Keratinocyte (primary cell): ENCODE measurements at regions not wholly inside any gene's neighbourhood (a gene's known extent, or its start where the extent isn't known, plus 50 kb on each side); places are given as distances from the start of the nearest gene placed in this dataset.

Source experiments
- CTCF ChIP-seq, 3 experiments: IDR thresholded peaks in 1 of 3; conservative IDR thresholded peaks in 1 of 3; optimal IDR thresholded peaks in 1 of 3; 2 replicates in 2 of 3; 3 replicates in 1 of 3; pipeline versions ENCODE3 to v1.5.1; 2011; ENCODE audit warnings: low read length in 3 of 3, mild to moderate bottlenecking in 3 of 3, moderate library complexity in 2 of 3, control low read depth in 1 of 3, inconsistent platforms in 1 of 3; ENCODE audit not compliant: insufficient read depth in 2 of 3; ENCODE audit errors: extremely low read depth in 1 of 3
- EZH2 ChIP-seq: IDR thresholded peaks from one replicate; pipeline ENCODE4 v1.6.1; 2012; ENCODE audit warnings: inconsistent platforms, mild to moderate bottlenecking, low read length, moderate library complexity

DNA sequence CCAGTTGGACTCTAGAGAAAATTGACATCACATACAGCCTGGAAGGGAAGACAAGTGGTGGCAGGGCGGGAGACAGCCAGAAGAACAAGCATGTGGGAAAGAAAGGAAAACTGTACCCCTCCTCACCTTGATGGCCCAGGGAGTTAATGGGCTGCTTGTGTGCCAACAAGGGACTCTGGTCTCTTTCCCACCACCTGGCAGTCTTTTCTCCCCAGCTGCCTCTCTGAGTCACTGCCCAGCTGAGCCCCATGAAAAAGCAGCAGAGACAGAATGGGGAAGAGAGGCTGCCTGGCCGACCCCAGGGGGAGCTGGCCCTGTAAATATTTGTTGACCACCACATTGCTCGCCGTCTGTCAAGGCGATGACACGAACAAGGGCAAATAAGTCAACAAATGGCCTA lies 359.4 kb downstream of the ENC1 start:
- TF ChIP-seq CTCF (optimal IDR thresholded peaks at IDR 0.05 in 1 of 3, IDR thresholded peaks at IDR 0.05 in 1 of 3, conservative IDR thresholded peaks at IDR 0.05 in 1 of 3; ENCODE audit: extremely low read depth in 1 of 3, insufficient read depth in 2 of 3, low read length in 3 of 3) (no peak), EZH2 (no peak)
